HepG2 (cell line): ENCODE measurements at regions not wholly inside any gene's neighbourhood (a gene's known extent, or its start where the extent isn't known, plus 50 kb on each side); places are given as distances from the start of the nearest gene placed in this dataset.

Source experiments
- CBFB ChIP-seq: sonication (generic); formaldehyde crosslinking; IDR thresholded peaks from 2 replicates; pipeline ENCODE4 v1.4.0; 2020; ENCODE audit warnings: missing genetic modification reagents
- SRF ChIP-seq: IDR thresholded peaks from 2 replicates; pipeline ENCODE4 v1.6.1; 2011; ENCODE audit warnings: mild to moderate bottlenecking, low read depth, low read length, moderate library complexity
- TF ChIP-seq, protein P1 (sequence below): IDR thresholded peaks from 2 replicates; pipeline ENCODE4 v1.4.0; 2020; ENCODE audit warnings: mild to moderate bottlenecking, missing genetic modification reagents

DNA sequence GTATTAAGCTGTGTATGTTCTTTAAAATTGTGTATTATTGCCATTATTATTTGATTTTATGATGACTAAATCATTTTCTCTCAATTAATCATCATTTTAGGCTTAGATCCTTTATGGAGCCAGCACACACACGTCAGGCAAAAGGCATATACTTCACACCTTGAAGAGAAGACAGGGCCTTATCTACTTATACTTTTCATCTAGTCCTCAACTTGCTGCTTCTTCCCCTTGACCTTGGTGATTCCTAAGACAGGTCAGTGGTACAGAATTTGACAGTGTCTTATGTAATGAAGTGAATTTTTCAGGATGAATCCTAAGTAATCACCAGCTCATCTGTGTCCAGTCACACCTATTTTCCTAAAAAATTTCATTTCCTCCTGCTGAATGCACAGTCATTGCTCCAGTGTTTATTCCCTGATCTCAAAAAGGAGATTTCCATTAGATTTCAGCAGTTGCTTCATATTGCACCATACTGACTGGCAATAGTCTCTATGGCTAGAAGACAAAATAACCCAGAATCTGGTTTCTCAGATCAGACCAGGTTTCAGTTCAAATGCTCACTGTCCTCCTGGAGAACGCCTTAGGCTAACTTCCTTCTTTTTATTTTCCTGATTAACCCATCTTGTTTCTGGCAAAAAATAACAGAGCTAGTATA, 235.7 kb downstream of the PTH2R start:
- TF ChIP-seq, protein P1, sequence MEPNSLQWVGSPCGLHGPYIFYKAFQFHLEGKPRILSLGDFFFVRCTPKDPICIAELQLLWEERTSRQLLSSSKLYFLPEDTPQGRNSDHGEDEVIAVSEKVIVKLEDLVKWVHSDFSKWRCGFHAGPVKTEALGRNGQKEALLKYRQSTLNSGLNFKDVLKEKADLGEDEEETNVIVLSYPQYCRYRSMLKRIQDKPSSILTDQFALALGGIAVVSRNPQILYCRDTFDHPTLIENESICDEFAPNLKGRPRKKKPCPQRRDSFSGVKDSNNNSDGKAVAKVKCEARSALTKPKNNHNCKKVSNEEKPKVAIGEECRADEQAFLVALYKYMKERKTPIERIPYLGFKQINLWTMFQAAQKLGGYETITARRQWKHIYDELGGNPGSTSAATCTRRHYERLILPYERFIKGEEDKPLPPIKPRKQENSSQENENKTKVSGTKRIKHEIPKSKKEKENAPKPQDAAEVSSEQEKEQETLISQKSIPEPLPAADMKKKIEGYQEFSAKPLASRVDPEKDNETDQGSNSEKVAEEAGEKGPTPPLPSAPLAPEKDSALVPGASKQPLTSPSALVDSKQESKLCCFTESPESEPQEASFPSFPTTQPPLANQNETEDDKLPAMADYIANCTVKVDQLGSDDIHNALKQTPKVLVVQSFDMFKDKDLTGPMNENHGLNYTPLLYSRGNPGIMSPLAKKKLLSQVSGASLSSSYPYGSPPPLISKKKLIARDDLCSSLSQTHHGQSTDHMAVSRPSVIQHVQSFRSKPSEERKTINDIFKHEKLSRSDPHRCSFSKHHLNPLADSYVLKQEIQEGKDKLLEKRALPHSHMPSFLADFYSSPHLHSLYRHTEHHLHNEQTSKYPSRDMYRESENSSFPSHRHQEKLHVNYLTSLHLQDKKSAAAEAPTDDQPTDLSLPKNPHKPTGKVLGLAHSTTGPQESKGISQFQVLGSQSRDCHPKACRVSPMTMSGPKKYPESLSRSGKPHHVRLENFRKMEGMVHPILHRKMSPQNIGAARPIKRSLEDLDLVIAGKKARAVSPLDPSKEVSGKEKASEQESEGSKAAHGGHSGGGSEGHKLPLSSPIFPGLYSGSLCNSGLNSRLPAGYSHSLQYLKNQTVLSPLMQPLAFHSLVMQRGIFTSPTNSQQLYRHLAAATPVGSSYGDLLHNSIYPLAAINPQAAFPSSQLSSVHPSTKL (CRISPR knock-in tag) = no peak
- TF ChIP-seq SRF = no peak
- TF ChIP-seq CBFB = no peak
